ENCODE measurements at regions not wholly inside any gene's neighbourhood (a gene's known extent, or its start where the extent isn't known, plus 50 kb on each side); places are given as distances from the start of the nearest gene placed in this dataset.

DNA sequence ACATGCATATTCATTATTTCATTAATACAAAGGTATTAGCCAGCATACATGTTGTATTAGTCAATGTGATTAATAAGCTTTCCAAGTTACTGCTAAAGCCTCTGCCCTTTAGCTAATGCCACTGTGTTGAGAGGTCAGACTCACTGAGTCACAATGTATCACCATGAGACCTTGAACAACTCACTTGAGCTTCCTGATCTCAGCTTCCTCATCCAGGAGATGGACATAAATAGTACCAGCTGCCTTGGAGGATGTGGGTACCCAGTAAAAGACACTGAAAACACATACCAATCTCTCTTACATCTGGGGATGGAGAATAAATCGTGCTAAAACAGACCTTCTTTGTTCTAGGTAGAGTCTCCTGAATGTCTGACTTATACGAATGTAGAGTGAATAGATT, 224.6 kb downstream of the EPHA4 start:
- no peak overlapping the region for H3K27ac ChIP-seq (ENCODE audit: insufficient read length, low read depth, low read length)
- no peaks in the 10 kb centered on the region for H4K20me1 ChIP-seq (ENCODE audit: control insufficient read depth, insufficient read depth, insufficient read length)
- H3K4ac ChIP-seq (ENCODE audit: low read depth, low read length): no peak overlapping the region
- H3K14ac ChIP-seq (ENCODE audit: insufficient read depth, low read length): no peak overlapping the region
- H3K23me2 ChIP-seq (ENCODE audit: insufficient read length, low read depth, low read length, poor library complexity, severe bottlenecking): no peaks in the 10 kb centered on the region
- Mint-ChIP-seq H3K27ac (no peak overlapping the region), H3K4me3 (no peak overlapping the region), H3K27me3 (ENCODE audit: low read depth) (no peaks in the 10 kb centered on the region), H3K4me1 (no peaks in the 10 kb centered on the region), H3K36me3 (ENCODE audit: insufficient read depth in 1 of 3, low read depth in 3 of 3) (no peaks in the 10 kb centered on the region), H3K9me3 (no peaks in the 10 kb centered on the region)
- no peak overlapping the region for H3K4me2 ChIP-seq (ENCODE audit: insufficient read depth, insufficient read length, low read length)
- WGBS (ENCODE audit: extremely low coverage, insufficient read length, low lambda C conversion rate): no CpG with 5 or more reads among the region's 2 CpGs
- no peak overlapping the region for H3K9ac ChIP-seq (ENCODE audit: extremely low read depth, insufficient read length, low read length)
- no peaks in the 10 kb centered on the region for H3K4me1 ChIP-seq (ENCODE audit: insufficient read depth, low read length)
- no peaks in the 10 kb centered on the region for H3K79me1 ChIP-seq (ENCODE audit: insufficient read depth, low read depth, low read length, poor library complexity, severe bottlenecking)
- H4K8ac ChIP-seq (replicated peaks; ENCODE audit: insufficient read length, low read depth, low read length): no peak overlapping the region
- no peak overlapping the region for H4K91ac ChIP-seq (ENCODE audit: insufficient read length, low read depth, low read length)
- no peak overlapping the region for H2AK5ac ChIP-seq (ENCODE audit: insufficient read length, low read length)
- H3K23ac ChIP-seq (ENCODE audit: insufficient read length, low read depth, low read length): no peak overlapping the region
- H3K27me3 ChIP-seq (ENCODE audit: insufficient read depth, low read length): no peaks in the 10 kb centered on the region
- H2BK120ac ChIP-seq (ENCODE audit: low read depth, low read length, poor library complexity, severe bottlenecking): no peak overlapping the region
- no peak overlapping the region for H2BK15ac ChIP-seq (ENCODE audit: low read depth, low read length)
- H3T11ph ChIP-seq (ENCODE audit: low read length): no peak overlapping the region
- no peak overlapping the region for H3K56ac ChIP-seq (ENCODE audit: insufficient read length, low read depth, low read length)
- no peak for DNase-seq
- H2AFZ ChIP-seq (ENCODE audit: low read length): no peak overlapping the region
- no peak overlapping the region for H3K18ac ChIP-seq (ENCODE audit: insufficient read length, low read depth, low read length)
- H3K9me3 ChIP-seq (ENCODE audit: control insufficient read depth, low read depth, low read length): no peaks in the 10 kb centered on the region
- H2BK20ac ChIP-seq (ENCODE audit: low read depth, low read length, poor library complexity, severe bottlenecking): no peak overlapping the region
- H3K79me2 ChIP-seq (ENCODE audit: insufficient read depth, low read length): no peaks in the 10 kb centered on the region
- no peak overlapping the region for H4K5ac ChIP-seq (ENCODE audit: insufficient read length, low read depth, low read length)
- no peak overlapping the region for H2BK5ac ChIP-seq (ENCODE audit: insufficient read length, low read length)
- no peak overlapping the region for H2BK12ac ChIP-seq (ENCODE audit: insufficient read length, low read depth, low read length)
- TF ChIP-seq CTCF (conservative IDR thresholded peaks at IDR 0.05): no peak
